WTC11 (cell line): ENCODE measurements at regions not wholly inside any gene's neighbourhood (a gene's known extent, or its start where the extent isn't known, plus 50 kb on each side); places are given as distances from the start of the nearest gene placed in this dataset.

Experiments used
- ATAC-seq: fragments of 200-7000 bp; cut with Tn5 transposase; 2 replicates; pipeline ENCODE4 v1.10.0; 2021; ENCODE audit warnings: mild to moderate bottlenecking, moderate library complexity
- CTCF ChIA-PET: fragments of 300-600 bp; sonication (Branson Sonifier 250); formaldehyde crosslinking; loops from one replicate; lab custom pipeline; 2021; ENCODE audit warnings: antibody characterized with exemption; lab: Charles Lee
- POLR2A ChIA-PET: fragments of 350-600 bp; sonication (Branson Sonifier 250); formaldehyde crosslinking; loops from one replicate; lab custom pipeline; 2021; ENCODE audit warnings: antibody characterized with exemption; lab: Charles Lee
- DNase-seq: peaks from one replicate; pipeline ENCODE4 v3.0.0; 2021; ENCODE audit warnings: low spot score
- H3K27ac Mint-ChIP-seq: 2 replicates; pipeline ENCODE4 v1.8.0; 2021; ENCODE audit warnings: mixed read lengths
- H3K27me3 Mint-ChIP-seq: 2 replicates; pipeline ENCODE4 v1.8.0; 2021; ENCODE audit warnings: low read depth, mild to moderate bottlenecking, moderate library complexity, mixed read lengths
- H3K36me3 Mint-ChIP-seq: 2 replicates; pipeline ENCODE4 v1.8.0; 2021; ENCODE audit warnings: mixed read lengths
- H3K4me1 Mint-ChIP-seq: 2 replicates; pipeline ENCODE4 v1.8.0; 2022; ENCODE audit warnings: mixed read lengths
- H3K4me3 Mint-ChIP-seq: 2 replicates; pipeline ENCODE4 v1.8.0; 2021; ENCODE audit warnings: mild to moderate bottlenecking, moderate library complexity, mixed read lengths
- H3K9me3 Mint-ChIP-seq: 2 replicates; pipeline ENCODE4 v1.8.0; 2021; ENCODE audit warnings: mixed read lengths
- ATF1 ChIP-seq: sonication (generic); formaldehyde crosslinking; IDR thresholded peaks from 2 replicates; pipeline ENCODE4 v1.8.1; 2023; ENCODE audit warnings: mild to moderate bottlenecking, moderate library complexity, missing genetic modification reagents
- CREB1 ChIP-seq: sonication (generic); formaldehyde crosslinking; IDR thresholded peaks from 2 replicates; pipeline ENCODE4 v1.8.0; 2023; ENCODE audit warnings: mild to moderate bottlenecking, missing genetic modification reagents
- ETV6 ChIP-seq: sonication (generic); formaldehyde crosslinking; IDR thresholded peaks from 2 replicates; pipeline ENCODE4 v1.8.1; 2022; ENCODE audit warnings: mild to moderate bottlenecking, missing genetic modification reagents
- GRHL2 ChIP-seq: fragments of 250-450 bp; sonication (Bioruptor Pico); IDR thresholded peaks from 2 replicates; pipeline ENCODE4 v1.8.0; 2022; ENCODE audit warnings: mild to moderate bottlenecking, moderate library complexity; ENCODE audit not compliant: insufficient replicate concordance, severe bottlenecking
- IRF1 ChIP-seq: sonication (generic); formaldehyde crosslinking; IDR thresholded peaks from 2 replicates; pipeline ENCODE4 v1.8.0; 2023; ENCODE audit warnings: missing genetic modification reagents
- MXD4 ChIP-seq: fragments of 250-450 bp; sonication (Bioruptor Pico); IDR thresholded peaks from 2 replicates; pipeline ENCODE4 v1.8.0; 2021; ENCODE audit warnings: mild to moderate bottlenecking, moderate library complexity, borderline replicate concordance
- NFATC4 ChIP-seq: fragments of 250-450 bp; sonication (Bioruptor Pico); IDR thresholded peaks from 2 replicates; pipeline ENCODE4 v1.9.0; 2021; ENCODE audit warnings: mild to moderate bottlenecking
- NFE2L1 ChIP-seq: sonication (generic); formaldehyde crosslinking; IDR thresholded peaks from 2 replicates; pipeline ENCODE4 v1.8.1; 2023; ENCODE audit warnings: missing genetic modification reagents
- PRDM15 ChIP-seq: sonication (generic); formaldehyde crosslinking; IDR thresholded peaks from 2 replicates; pipeline ENCODE4 v1.8.0; 2022; ENCODE audit warnings: missing genetic modification reagents
- RELA ChIP-seq: sonication (generic); formaldehyde crosslinking; IDR thresholded peaks from 2 replicates; pipeline ENCODE4 v1.8.1; 2022; ENCODE audit warnings: missing genetic modification reagents, mild to moderate bottlenecking, borderline replicate concordance
- ZNF263 ChIP-seq: sonication (generic); formaldehyde crosslinking; IDR thresholded peaks from 2 replicates; pipeline ENCODE4 v1.8.1; 2022; ENCODE audit warnings: low read depth, mild to moderate bottlenecking, moderate library complexity, missing genetic modification reagents
- TF ChIP-seq, protein P1 (sequence below): fragments of 250-450 bp; sonication (Bioruptor Pico); conservative IDR thresholded peaks from 2 replicates; pipeline ENCODE4 v1.9.0; 2021; ENCODE audit warnings: mild to moderate bottlenecking
- TF ChIP-seq, protein P2 (sequence below): sonication (generic); formaldehyde crosslinking; IDR thresholded peaks from 2 replicates; pipeline ENCODE4 v1.8.1; 2023; ENCODE audit warnings: mild to moderate bottlenecking, missing genetic modification reagents, moderate library complexity
- TF ChIP-seq, protein P3 (sequence below): sonication (generic); formaldehyde crosslinking; IDR thresholded peaks from 2 replicates; pipeline ENCODE4 v1.8.1; 2022; ENCODE audit warnings: mild to moderate bottlenecking, moderate library complexity, missing genetic modification reagents
- TF ChIP-seq, protein P4 (sequence below): fragments of 250-450 bp; sonication (Bioruptor Pico); IDR thresholded peaks from 2 replicates; pipeline ENCODE4 v1.9.0; 2021; ENCODE audit warnings: mild to moderate bottlenecking, borderline replicate concordance

GRCh38 chr6:149182262-149182661 lies 135.2 kb upstream of the TAB2 start:
- no peak overlapping the region for H3K4me3 Mint-ChIP-seq
- no peaks in the 10 kb centered on the region; the same call in 1 of the 2 replicates for H3K27me3 Mint-ChIP-seq

GRCh38 chr6:149184523-149184922 lies 133.0 kb upstream of the TAB2 start:
- Mint-ChIP-seq H3K27me3 (no peaks in the 10 kb centered on the region; the same call in none of the 2 replicates), H3K4me3 (no peak overlapping the region), H3K9me3 (peaks cover 50% of the 10 kb centered on the region), H3K27ac (no peak overlapping the region), H3K36me3 (no peaks in the 10 kb centered on the region), H3K4me1 (no peaks in the 10 kb centered on the region)
- TF ChIP-seq RELA (CRISPR knock-in tag), result no peak
- TF ChIP-seq, protein P1, sequence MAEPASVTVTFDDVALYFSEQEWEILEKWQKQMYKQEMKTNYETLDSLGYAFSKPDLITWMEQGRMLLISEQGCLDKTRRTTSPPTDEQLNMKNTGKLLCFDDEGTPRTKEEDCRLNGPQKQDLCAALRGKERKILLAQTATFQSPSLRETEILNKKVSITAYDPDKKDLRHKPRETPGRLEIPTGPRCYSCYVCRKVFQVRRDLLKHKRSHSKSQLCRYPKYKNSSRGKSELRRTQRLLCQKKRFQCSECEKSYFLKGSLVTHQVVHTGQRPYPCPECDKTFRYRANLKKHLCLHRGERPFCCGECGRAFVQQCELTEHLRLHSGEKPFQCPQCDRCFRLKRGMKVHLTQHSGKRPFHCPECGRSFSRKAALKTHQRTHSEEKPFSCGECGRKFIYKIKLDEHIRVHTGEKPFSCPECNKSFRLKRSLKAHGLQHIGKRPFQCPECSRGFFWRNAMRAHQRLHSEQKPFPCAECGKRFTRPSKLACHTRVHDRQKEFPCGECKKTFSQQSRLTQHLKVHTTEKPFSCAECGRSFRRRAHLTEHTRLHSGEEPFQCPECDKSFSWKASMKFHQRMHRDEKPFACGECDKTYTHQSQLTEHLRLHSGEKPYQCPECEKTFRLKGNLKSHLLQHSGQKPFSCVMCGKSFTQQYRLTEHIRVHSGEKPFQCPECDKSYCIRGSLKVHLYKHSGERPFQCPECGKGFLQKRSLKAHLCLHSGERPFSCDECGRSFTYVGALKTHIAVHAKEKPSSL (CRISPR knock-in tag), result no peak
- no peak for TF ChIP-seq CREB1 (CRISPR knock-in tag)
- no peak for TF ChIP-seq ETV6 (CRISPR knock-in tag)
- no peak for TF ChIP-seq PRDM15 (CRISPR knock-in tag)
- TF ChIP-seq, protein P2, sequence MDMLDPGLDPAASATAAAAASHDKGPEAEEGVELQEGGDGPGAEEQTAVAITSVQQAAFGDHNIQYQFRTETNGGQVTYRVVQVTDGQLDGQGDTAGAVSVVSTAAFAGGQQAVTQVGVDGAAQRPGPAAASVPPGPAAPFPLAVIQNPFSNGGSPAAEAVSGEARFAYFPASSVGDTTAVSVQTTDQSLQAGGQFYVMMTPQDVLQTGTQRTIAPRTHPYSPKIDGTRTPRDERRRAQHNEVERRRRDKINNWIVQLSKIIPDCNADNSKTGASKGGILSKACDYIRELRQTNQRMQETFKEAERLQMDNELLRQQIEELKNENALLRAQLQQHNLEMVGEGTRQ (CRISPR knock-in tag), result no peak
- no peak for TF ChIP-seq ATF1 (CRISPR knock-in tag)
- no peak for TF ChIP-seq IRF1
- TF ChIP-seq ZNF263, result no peak
- no peak for DNase-seq
- no peak for ATAC-seq
- CTCF ChIA-PET, result no interaction called here
- POLR2A ChIA-PET, result no interaction called here

More at GRCh38 chr6:149182262-149182661, 135.2 kb upstream of the TAB2 start:
- Mint-ChIP-seq H3K27ac (no peak overlapping the region), H3K36me3 (no peaks in the 10 kb centered on the region), H3K9me3 (peaks cover 34% of the 10 kb centered on the region), H3K4me1 (no peaks in the 10 kb centered on the region)
- ChIA-PET POLR2A (no interaction called here), CTCF (no interaction called here)
- DNase-seq (no peak), ATAC-seq (no peak)
- TF ChIP-seq GRHL2 (CRISPR knock-in tag), result no peak
- TF ChIP-seq MXD4, result no peak
- TF ChIP-seq NFATC4 (CRISPR knock-in tag), result no peak
- TF ChIP-seq NFE2L1 (CRISPR knock-in tag), result no peak
- TF ChIP-seq, protein P3, sequence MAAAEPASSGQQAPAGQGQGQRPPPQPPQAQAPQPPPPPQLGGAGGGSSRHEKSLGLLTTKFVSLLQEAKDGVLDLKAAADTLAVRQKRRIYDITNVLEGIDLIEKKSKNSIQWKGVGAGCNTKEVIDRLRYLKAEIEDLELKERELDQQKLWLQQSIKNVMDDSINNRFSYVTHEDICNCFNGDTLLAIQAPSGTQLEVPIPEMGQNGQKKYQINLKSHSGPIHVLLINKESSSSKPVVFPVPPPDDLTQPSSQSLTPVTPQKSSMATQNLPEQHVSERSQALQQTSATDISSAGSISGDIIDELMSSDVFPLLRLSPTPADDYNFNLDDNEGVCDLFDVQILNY (CRISPR knock-in tag), result no peak
- TF ChIP-seq, protein P4, sequence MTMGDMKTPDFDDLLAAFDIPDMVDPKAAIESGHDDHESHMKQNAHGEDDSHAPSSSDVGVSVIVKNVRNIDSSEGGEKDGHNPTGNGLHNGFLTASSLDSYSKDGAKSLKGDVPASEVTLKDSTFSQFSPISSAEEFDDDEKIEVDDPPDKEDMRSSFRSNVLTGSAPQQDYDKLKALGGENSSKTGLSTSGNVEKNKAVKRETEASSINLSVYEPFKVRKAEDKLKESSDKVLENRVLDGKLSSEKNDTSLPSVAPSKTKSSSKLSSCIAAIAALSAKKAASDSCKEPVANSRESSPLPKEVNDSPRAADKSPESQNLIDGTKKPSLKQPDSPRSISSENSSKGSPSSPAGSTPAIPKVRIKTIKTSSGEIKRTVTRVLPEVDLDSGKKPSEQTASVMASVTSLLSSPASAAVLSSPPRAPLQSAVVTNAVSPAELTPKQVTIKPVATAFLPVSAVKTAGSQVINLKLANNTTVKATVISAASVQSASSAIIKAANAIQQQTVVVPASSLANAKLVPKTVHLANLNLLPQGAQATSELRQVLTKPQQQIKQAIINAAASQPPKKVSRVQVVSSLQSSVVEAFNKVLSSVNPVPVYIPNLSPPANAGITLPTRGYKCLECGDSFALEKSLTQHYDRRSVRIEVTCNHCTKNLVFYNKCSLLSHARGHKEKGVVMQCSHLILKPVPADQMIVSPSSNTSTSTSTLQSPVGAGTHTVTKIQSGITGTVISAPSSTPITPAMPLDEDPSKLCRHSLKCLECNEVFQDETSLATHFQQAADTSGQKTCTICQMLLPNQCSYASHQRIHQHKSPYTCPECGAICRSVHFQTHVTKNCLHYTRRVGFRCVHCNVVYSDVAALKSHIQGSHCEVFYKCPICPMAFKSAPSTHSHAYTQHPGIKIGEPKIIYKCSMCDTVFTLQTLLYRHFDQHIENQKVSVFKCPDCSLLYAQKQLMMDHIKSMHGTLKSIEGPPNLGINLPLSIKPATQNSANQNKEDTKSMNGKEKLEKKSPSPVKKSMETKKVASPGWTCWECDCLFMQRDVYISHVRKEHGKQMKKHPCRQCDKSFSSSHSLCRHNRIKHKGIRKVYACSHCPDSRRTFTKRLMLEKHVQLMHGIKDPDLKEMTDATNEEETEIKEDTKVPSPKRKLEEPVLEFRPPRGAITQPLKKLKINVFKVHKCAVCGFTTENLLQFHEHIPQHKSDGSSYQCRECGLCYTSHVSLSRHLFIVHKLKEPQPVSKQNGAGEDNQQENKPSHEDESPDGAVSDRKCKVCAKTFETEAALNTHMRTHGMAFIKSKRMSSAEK (CRISPR knock-in tag), result no peak
- no peak for TF ChIP-seq CREB1 (CRISPR knock-in tag)
- TF ChIP-seq IRF1, result no peak
